ENCODE measurements at regions not wholly inside any gene's neighbourhood (a gene's known extent, or its start where the extent isn't known, plus 50 kb on each side); places are given as distances from the start of the nearest gene placed in this dataset.

GRCh38 chr16:5838725-5839124 is 741.1 kb upstream of the EEF2KMT start:
- no peak overlapping the region for H3K4ac ChIP-seq (ENCODE audit: low read depth, low read length)
- no peak overlapping the region for H2AK5ac ChIP-seq (ENCODE audit: low read depth, low read length)
- H3K9me3 ChIP-seq (ENCODE audit: control insufficient read depth, insufficient read depth, low read length): peaks cover 37% of the 10 kb centered on the region
- no peak for DNase-seq
- no peak overlapping the region for H4K5ac ChIP-seq (ENCODE audit: low read depth, low read length)
- H3K9ac ChIP-seq (ENCODE audit: low read depth, low read length): no peak overlapping the region
- H2AFZ ChIP-seq (replicated peaks; ENCODE audit: low read length, poor library complexity): no peak overlapping the region
- no peak overlapping the region for H2BK15ac ChIP-seq (ENCODE audit: low read depth, low read length)
- no peak for TF ChIP-seq CTCF (conservative IDR thresholded peaks at IDR 0.05; ENCODE audit: low read depth, low read length)
- no peak for TF ChIP-seq CHD1 (IDR thresholded peaks at IDR 0.05; ENCODE audit: low read depth, low read length)
- TF ChIP-seq RAD21 (IDR thresholded peaks at IDR 0.05; ENCODE audit: low read length): no peak
- TF ChIP-seq SMC3 (IDR thresholded peaks at IDR 0.05; ENCODE audit: low read depth, low read length): no peak
- TF ChIP-seq RCOR1 (IDR thresholded peaks at IDR 0.05; ENCODE audit: insufficient replicate concordance, low read length): no peak
- TF ChIP-seq BHLHE40 (IDR thresholded peaks at IDR 0.05; ENCODE audit: low read depth, low read length): no peak
- no peak for TF ChIP-seq MAFK (IDR thresholded peaks at IDR 0.05; ENCODE audit: low read depth, low read length)
- no peak for TF ChIP-seq CEBPB (IDR thresholded peaks at IDR 0.05; ENCODE audit: low read depth, low read length)
- no peak for TF ChIP-seq RFX5 (IDR thresholded peaks at IDR 0.05; ENCODE audit: low read depth, low read length)
- no peak for TF ChIP-seq NFE2L2 (IDR thresholded peaks at IDR 0.05; ENCODE audit: low read depth, low read length)
- TF ChIP-seq MAZ (IDR thresholded peaks at IDR 0.05; ENCODE audit: borderline replicate concordance, low read depth, low read length): no peak
- no peak for TF ChIP-seq USF2 (IDR thresholded peaks at IDR 0.05; ENCODE audit: low read depth, low read length)
- TF ChIP-seq ELK1 (IDR thresholded peaks at IDR 0.05; ENCODE audit: borderline replicate concordance, low read depth, low read length): no peak
- TF ChIP-seq MXI1 (IDR thresholded peaks at IDR 0.05; ENCODE audit: borderline replicate concordance, low read depth, low read length): no peak
- no peak for TF ChIP-seq POLR2A (IDR thresholded peaks at IDR 0.05; ENCODE audit: low read depth, low read length)
- TF ChIP-seq FOS (IDR thresholded peaks at IDR 0.05; ENCODE audit: low read depth, low read length): no peak
- H3K14ac ChIP-seq (replicated peaks; ENCODE audit: low read depth, low read length): no peak overlapping the region
- H4K20me1 ChIP-seq (ENCODE audit: insufficient read depth, low read length): no peaks in the 10 kb centered on the region
- no peaks in the 10 kb centered on the region for H3K9me1 ChIP-seq (ENCODE audit: insufficient read depth, low read length)
- in situ Hi-C loops (cut with MboI; ENCODE audit: low sequenced_read_pairs) (loop anchor here (25.0 kb wide), 1 partner anchor 99 kb away; no protein-coding TSS in a partner anchor), intact Hi-C loops (cut with micrococcal nuclease) (no loop called here), dilution Hi-C loops (cut with HindIII; ENCODE audit: low sequenced_read_pairs, unreplicated experiment) (no loop called here)
- ChIA-PET POLR2A (ENCODE audit: unreplicated experiment) (no interaction called here), CTCF (no interaction called here)
- H3K4me2 ChIP-seq (ENCODE audit: low read depth, low read length): no peak overlapping the region
- no peak overlapping the region for H4K91ac ChIP-seq (ENCODE audit: insufficient read depth, low read depth, low read length)
- no peak overlapping the region for H3K23ac ChIP-seq (ENCODE audit: low read depth, low read length)
- no peak overlapping the region for H2BK5ac ChIP-seq (ENCODE audit: low read depth, low read length, poor library complexity, severe bottlenecking)
- no TSS peak for BruUV-seq (replicated peaks)
- H3K4me3 ChIP-seq (ENCODE audit: insufficient read depth, low read depth, low read length): no peak overlapping the region
- no peaks in the 10 kb centered on the region for H3K79me1 ChIP-seq (ENCODE audit: low read depth in 1 of 2, low read length in 2 of 2)
- no CpG with 5 or more reads among the region's 3 CpGs for WGBS, 2 experiments (ENCODE audit: extremely low coverage in 2 of 2, insufficient read length in 1 of 2)
- H4K8ac ChIP-seq (ENCODE audit: low read depth in 2 of 2, low read length in 2 of 2): no peak overlapping the region
- H3K18ac ChIP-seq (ENCODE audit: low read depth, low read length): no peak overlapping the region
- no peaks in the 10 kb centered on the region for H3K4me1 ChIP-seq (ENCODE audit: control insufficient read depth, insufficient read depth, low read length)
- H3K27ac ChIP-seq (ENCODE audit: insufficient read depth, low read length): no peak overlapping the region
- no peaks in the 10 kb centered on the region for H3K27me3 ChIP-seq (ENCODE audit: control insufficient read depth, insufficient read depth, low read length)
- no peak overlapping the region for H2AK9ac ChIP-seq (replicated peaks; ENCODE audit: low read depth, low read length, poor library complexity)
- H2BK120ac ChIP-seq (ENCODE audit: low read depth, low read length): no peak overlapping the region
- H3K56ac ChIP-seq (ENCODE audit: extremely low read depth, insufficient read depth, low read length): no peak overlapping the region
- no peak overlapping the region for H2BK20ac ChIP-seq (ENCODE audit: low read depth, low read length)
- no peaks in the 10 kb centered on the region for H3K36me3 ChIP-seq (ENCODE audit: control insufficient read depth, insufficient read depth, low read length)
- ATAC-seq (ENCODE audit: low read depth): no peak
